ENCODE measurements at regions not wholly inside any gene's neighbourhood (a gene's known extent, or its start where the extent isn't known, plus 50 kb on each side); places are given as distances from the start of the nearest gene placed in this dataset.

- no peak for TF ChIP-seq CTCF (IDR thresholded peaks at IDR 0.05)
- TF ChIP-seq EZH2 (IDR thresholded peaks at IDR 0.05; ENCODE audit: borderline replicate concordance, insufficient read depth, low read depth, low read length, poor library complexity, severe bottlenecking), result no peak
These were observed 124.7 kb downstream of the ZNF664 start for GRCh38 chr12:124097701-124098100.

Measured in B cell (primary cell).